HG02870 (cell line): ENCODE measurements at regions not wholly inside any gene's neighbourhood (a gene's known extent, or its start where the extent isn't known, plus 50 kb on each side); places are given as distances from the start of the nearest gene placed in this dataset.

Experiments used
- ATAC-seq: cut with Tn5 transposase; IDR thresholded peaks from one replicate; pipeline ENCODE4 v1.9.1; 2021; ENCODE audit warnings: mild to moderate bottlenecking, moderate library complexity; ENCODE audit not compliant: unreplicated experiment

GRCh38 chr12:67573566-67573965, 75.0 kb upstream of the DYRK2 start:
- ATAC-seq, result no peak

GRCh38 chr12:67578976-67579661, 69.4 kb upstream of the DYRK2 start:
- no peak for ATAC-seq

GRCh38 chr12:67579662-67580003, 68.9 kb upstream of the DYRK2 start:
- ATAC-seq, result no peak

DNA sequence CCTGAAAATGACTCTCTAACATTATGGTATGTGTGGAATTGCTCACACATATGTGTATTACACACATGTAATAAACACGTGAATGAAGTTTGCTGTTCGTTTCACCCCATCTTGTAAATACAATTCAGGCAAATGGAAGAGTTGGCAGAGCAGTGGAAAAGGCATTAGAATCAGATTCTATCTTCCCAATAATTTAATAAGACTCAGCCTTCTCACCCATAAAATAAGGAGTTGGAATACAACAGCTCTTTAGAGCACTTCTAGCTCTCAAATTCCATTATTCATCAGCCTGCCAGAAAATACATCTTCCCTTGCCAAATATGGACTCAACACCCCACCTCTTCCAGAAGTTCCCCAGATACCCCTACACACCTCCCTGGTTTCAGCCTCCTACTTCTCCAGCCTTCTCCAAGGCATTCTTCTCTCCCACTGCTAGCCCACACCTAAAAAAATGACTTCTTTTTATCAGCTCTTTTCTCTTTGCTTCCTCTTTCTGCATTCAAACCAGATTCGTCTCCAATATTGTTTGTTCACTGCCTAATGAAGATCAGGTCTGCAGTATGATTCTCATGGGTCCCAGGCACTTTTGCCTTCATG, 66.2 kb upstream of the DYRK2 start:
- no peak for ATAC-seq

- ATAC-seq, result no peak
Measured at GRCh38 chr12:67582844-67583243, 65.7 kb upstream of the DYRK2 start.

GRCh38 chr12:67586951-67587350, 61.6 kb upstream of the DYRK2 start:
- ATAC-seq, result no peak

- no peak for ATAC-seq
Measured at GRCh38 chr12:67589078-67589477, 59.5 kb upstream of the DYRK2 start.

DNA sequence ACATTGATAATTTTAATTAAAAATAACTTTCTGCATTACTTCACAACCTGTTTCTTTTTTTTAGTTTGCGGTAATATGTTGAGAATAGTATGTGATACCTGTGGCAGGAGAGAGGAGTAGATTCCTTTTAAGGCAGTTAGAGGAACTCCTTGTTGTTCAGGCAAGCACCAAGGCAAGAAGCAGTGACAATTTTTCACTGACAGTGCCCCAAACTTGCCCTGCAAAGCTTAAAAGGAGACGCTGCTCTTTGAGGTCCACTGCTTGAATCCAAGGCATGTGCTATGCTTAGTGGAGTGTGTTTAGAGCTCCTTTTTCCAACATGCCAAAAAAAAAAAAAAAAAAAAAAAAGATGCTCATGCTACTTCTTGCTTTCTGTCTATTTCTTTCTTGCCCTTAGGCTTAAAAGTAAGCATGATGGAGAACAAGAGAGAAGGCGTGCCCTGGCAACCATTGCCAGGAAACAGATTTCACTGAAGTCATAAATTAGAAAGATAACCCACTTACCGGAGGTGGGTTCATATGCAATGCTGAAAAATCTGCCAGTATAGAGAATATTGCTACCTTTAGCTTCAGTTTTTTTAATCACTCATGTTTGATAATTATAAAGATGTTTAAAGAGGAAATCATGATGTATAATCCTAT, 58.3 kb upstream of the DYRK2 start:
- ATAC-seq, result no peak

DNA sequence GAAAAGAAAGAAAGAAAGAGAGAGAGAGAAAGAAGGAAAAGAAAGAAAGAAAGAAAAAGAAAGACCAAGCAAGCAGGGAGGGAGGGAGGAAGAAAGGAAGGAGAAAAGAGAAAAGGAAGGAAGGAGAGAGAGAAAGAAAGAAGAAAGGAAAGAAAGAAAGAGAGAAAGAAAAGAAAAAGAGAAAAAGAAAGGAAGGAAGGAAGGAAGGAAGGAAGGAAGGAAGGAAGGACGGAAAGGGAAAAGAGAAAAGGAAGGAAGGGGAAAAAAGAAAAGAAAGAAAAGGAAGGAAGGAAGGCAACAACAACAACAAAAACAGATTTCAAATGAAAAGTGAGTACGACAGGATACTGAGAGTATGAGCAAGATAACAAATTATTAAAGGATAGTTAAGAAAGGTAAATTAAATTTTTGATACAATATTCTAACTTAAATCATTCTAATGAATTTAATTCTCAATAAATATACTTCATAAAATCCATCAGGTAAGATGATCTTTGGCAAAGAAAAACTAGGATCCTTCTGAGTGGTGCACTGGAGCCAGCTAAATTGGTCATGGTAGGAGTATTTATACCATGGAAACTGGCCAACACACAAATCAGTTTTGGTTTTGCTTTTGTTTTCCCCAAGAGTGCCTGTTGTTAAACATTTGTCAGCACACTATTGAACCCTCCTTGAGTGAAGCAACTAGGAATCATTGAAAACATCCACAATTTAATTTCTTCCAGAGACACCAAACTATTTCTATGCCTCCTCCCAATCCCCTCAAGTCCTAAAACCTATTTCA, 56.1 kb upstream of the DYRK2 start:
- ATAC-seq, result peak; percentile 87

DNA sequence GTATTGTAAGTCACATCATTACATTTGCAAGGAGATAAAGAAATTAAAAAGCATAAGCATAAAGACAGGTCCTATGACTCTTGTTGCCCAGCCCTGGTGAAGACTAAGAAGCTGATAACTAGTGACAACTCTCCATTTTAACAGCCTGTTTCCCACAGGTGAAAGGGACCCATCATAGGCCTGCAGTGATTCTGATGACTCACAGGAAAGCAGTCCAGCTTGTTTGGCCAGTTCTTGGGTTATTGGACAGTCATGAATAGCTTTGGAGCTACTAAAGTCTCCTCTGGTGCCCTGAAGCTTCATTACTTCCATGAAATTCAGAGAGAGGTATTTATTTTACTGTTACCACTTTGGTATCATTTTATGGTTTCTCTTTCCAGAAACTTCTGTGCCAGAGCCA, 55.5 kb upstream of the DYRK2 start:
- ATAC-seq, result no peak

GRCh38 chr12:67593461-67594330, 54.8 kb upstream of the DYRK2 start:
- ATAC-seq, result no peak

GRCh38 chr12:67594888-67595287, 53.7 kb upstream of the DYRK2 start:
- no peak for ATAC-seq

- ATAC-seq, result no peak
Measured at GRCh38 chr12:67595365-67595764, 53.2 kb upstream of the DYRK2 start.

- no peak for ATAC-seq
Measured at GRCh38 chr12:67598598-67598997, 49.9 kb upstream of the DYRK2 start.
